HEK293 (cell line): ENCODE measurements at regions not wholly inside any gene's neighbourhood (a gene's known extent, or its start where the extent isn't known, plus 50 kb on each side); places are given as distances from the start of the nearest gene placed in this dataset.

ENCODE experiments used
- CTCF ChIA-PET: fragments of 350-600 bp; formaldehyde crosslinking; extraction: SDS; loops from one replicate; lab custom pipeline; 2021; ENCODE audit warnings: antibody characterized with exemption; lab: Yijun Ruan, JAX
- POLR2A ChIA-PET: fragments of 300-600 bp; formaldehyde crosslinking; extraction: SDS; loops from one replicate; lab custom pipeline; 2020; ENCODE audit warnings: antibody characterized with exemption, inconsistent platforms; lab: Yijun Ruan, JAX
- H3K27ac ChIP-seq: fragments of 200-500 bp; sonication (Bioruptor generic); 2 replicates; pipeline ENCODE4 v1.5.1; 2014; ENCODE audit warnings: low read depth, low read length, control low read depth, inconsistent platforms; ENCODE audit errors: extremely low read depth
- H3K36me3 ChIP-seq, 2 experiments: fragments of 200-500 bp in 1 of 2; sonication (Bioruptor generic) in 1 of 2; 1 replicate in 1 of 2; 2 replicates in 1 of 2; pipeline ENCODE4 v1.5.1; 2014 to 2017; ENCODE audit warnings: inconsistent platforms in 2 of 2, low read length in 2 of 2; ENCODE audit not compliant: control insufficient read depth in 2 of 2, insufficient read depth in 1 of 2
- H3K4me1 ChIP-seq: fragments of 200-500 bp; sonication (Bioruptor generic); 2 replicates; pipeline ENCODE4 v1.5.1; 2014; ENCODE audit warnings: mild to moderate bottlenecking, low read length, inconsistent platforms; ENCODE audit not compliant: control insufficient read depth, insufficient read depth
- H3K4me3 ChIP-seq: 2 replicates; pipeline ENCODE4 v1.5.1; 2011; ENCODE audit warnings: low read depth, mild to moderate bottlenecking, control low read depth, low read length, moderate library complexity
- H3K9me3 ChIP-seq: fragments of 200-500 bp; sonication (Bioruptor generic); 2 replicates; pipeline ENCODE4 v1.5.1; 2014; ENCODE audit warnings: low read depth, low read length, inconsistent platforms; ENCODE audit not compliant: control insufficient read depth, insufficient read depth
- EGR2 ChIP-seq: fragments of 450-650 bp; formaldehyde crosslinking; IDR thresholded peaks from 2 replicates; pipeline ENCODE4 v1.5.1; 2016; ENCODE audit warnings: low read depth, missing biosample characterization, missing genetic modification characterization
- GLIS1 ChIP-seq: fragments of 450-650 bp; formaldehyde crosslinking; IDR thresholded peaks from 2 replicates; pipeline ENCODE4 v1.5.1; 2016; ENCODE audit warnings: missing biosample characterization, missing genetic modification characterization
- GLIS2 ChIP-seq: fragments of 450-650 bp; formaldehyde crosslinking; IDR thresholded peaks from 2 replicates; pipeline ENCODE4 v1.5.1; 2016; ENCODE audit warnings: missing biosample characterization, missing genetic modification characterization
- IKZF3 ChIP-seq: fragments of 450-650 bp; IDR thresholded peaks from 2 replicates; pipeline ENCODE4 v1.5.0; 2018; ENCODE audit warnings: missing biosample characterization, mild to moderate bottlenecking, missing genetic modification characterization, moderate library complexity
- MEIS1 ChIP-seq: sonication (generic); formaldehyde crosslinking; IDR thresholded peaks from 2 replicates; pipeline ENCODE4 v1.8.1; 2022; ENCODE audit warnings: missing genetic modification reagents, mild to moderate bottlenecking, borderline replicate concordance
- REPIN1 ChIP-seq: fragments of 450-650 bp; formaldehyde crosslinking; IDR thresholded peaks from 2 replicates; pipeline ENCODE4 v1.5.1; 2017; ENCODE audit warnings: missing biosample characterization, missing genetic modification characterization, low read depth
- TRIM28 ChIP-seq: IDR thresholded peaks from 2 replicates; pipeline ENCODE4 v1.6.1; 2011; ENCODE audit warnings: low read length, control low read depth, borderline replicate concordance
- ZBTB20 ChIP-seq: fragments of 450-650 bp; formaldehyde crosslinking; IDR thresholded peaks from 2 replicates; pipeline ENCODE4 v1.5.1; 2016; ENCODE audit warnings: missing biosample characterization, missing genetic modification characterization
- ZBTB8A ChIP-seq: fragments of 450-650 bp; formaldehyde crosslinking; IDR thresholded peaks from 2 replicates; pipeline ENCODE4 v1.5.1; 2016; ENCODE audit warnings: missing biosample characterization, missing genetic modification characterization
- ZIC2 ChIP-seq: fragments of 450-650 bp; formaldehyde crosslinking; IDR thresholded peaks from 2 replicates; pipeline ENCODE4 v1.5.1; 2016; ENCODE audit warnings: missing biosample characterization, missing genetic modification characterization
- ZNF121 ChIP-seq: fragments of 450-650 bp; formaldehyde crosslinking; IDR thresholded peaks from 2 replicates; pipeline ENCODE4 v1.5.1; 2016; ENCODE audit warnings: missing biosample characterization, missing genetic modification characterization
- ZNF16 ChIP-seq: fragments of 450-650 bp; formaldehyde crosslinking; IDR thresholded peaks from 2 replicates; pipeline ENCODE4 v1.5.1; 2016; ENCODE audit warnings: low read depth, missing biosample characterization, missing genetic modification characterization
- ZNF311 ChIP-seq: fragments of 450-650 bp; formaldehyde crosslinking; IDR thresholded peaks from 2 replicates; pipeline ENCODE4 v1.5.1; 2017; ENCODE audit warnings: missing biosample characterization, missing genetic modification characterization, borderline replicate concordance
- ZNF341 ChIP-seq: fragments of 450-650 bp; formaldehyde crosslinking; IDR thresholded peaks from 2 replicates; pipeline ENCODE4; 2016; ENCODE audit warnings: low read depth, missing biosample characterization, missing genetic modification characterization
- ZNF350 ChIP-seq: fragments of 450-650 bp; formaldehyde crosslinking; IDR thresholded peaks from 2 replicates; pipeline ENCODE4 v1.5.0; 2017; ENCODE audit warnings: missing biosample characterization, mild to moderate bottlenecking, missing genetic modification characterization
- ZNF423 ChIP-seq: fragments of 450-650 bp; formaldehyde crosslinking; IDR thresholded peaks from 2 replicates; pipeline ENCODE4 v1.5.1; 2016; ENCODE audit warnings: missing biosample characterization, missing genetic modification characterization
- ZNF561 ChIP-seq: fragments of 450-650 bp; IDR thresholded peaks from 2 replicates; pipeline ENCODE4 v1.5.1; 2018; ENCODE audit warnings: missing biosample characterization, missing genetic modification characterization, borderline replicate concordance
- ZNF785 ChIP-seq: fragments of 450-650 bp; formaldehyde crosslinking; IDR thresholded peaks from 2 replicates; pipeline ENCODE4 v1.5.1; 2016; ENCODE audit warnings: missing biosample characterization, missing genetic modification characterization
- ZNF830 ChIP-seq: fragments of 450-650 bp; IDR thresholded peaks from 2 replicates; pipeline ENCODE4 v1.5.0; 2018; ENCODE audit warnings: missing biosample characterization, missing genetic modification characterization, low read depth, mild to moderate bottlenecking, moderate library complexity
- TF ChIP-seq, protein P1 (sequence below): fragments of 450-650 bp; formaldehyde crosslinking; IDR thresholded peaks from 2 replicates; pipeline ENCODE4 v1.5.1; 2016; ENCODE audit warnings: missing biosample characterization, missing genetic modification characterization
- TF ChIP-seq, protein P2 (sequence below): fragments of 450-650 bp; formaldehyde crosslinking; IDR thresholded peaks from 2 replicates; pipeline ENCODE4 v1.5.1; 2016; ENCODE audit warnings: missing biosample characterization, missing genetic modification characterization
- TF ChIP-seq, protein P3 (sequence below): fragments of 450-650 bp; formaldehyde crosslinking; IDR thresholded peaks from 2 replicates; pipeline ENCODE4 v1.5.1; 2016; ENCODE audit warnings: missing biosample characterization, missing genetic modification characterization

DNA sequence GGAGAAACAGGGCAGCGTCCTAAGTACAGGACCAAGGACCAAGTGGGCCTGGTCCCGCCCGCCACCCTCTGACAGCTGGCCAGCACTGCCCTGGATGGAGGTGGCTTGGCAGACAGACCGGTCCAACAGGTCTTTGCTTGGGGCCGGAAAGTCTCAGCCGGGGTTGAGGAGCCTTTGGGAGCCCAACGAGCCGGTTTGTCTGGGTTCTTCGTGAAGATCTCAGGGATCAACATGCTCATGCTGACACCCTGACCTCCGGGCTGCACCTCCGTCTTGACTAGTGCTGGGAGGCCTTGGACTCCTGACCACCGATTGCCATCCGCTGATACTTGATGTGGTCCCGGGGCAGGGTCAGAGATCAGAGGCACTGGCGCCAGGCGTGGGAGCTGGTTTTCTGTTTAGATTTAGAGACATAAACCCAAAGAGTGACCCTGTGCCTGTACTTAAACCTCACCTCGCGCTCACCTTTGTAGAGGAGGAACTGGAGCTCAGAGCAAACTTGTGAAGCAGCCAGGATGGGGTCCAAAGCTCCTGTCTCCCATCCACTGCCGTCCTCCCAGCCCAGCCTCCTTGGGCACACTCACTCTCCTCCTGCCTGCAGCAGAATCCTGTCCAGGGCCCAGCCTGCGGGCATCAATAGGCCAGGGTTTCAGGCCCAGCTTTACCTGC, 92.1 kb upstream of the GSE1 start (continued):
- TF ChIP-seq ZNF350 (tag by site-specific recombination) = no peak
- TF ChIP-seq, protein P1, sequence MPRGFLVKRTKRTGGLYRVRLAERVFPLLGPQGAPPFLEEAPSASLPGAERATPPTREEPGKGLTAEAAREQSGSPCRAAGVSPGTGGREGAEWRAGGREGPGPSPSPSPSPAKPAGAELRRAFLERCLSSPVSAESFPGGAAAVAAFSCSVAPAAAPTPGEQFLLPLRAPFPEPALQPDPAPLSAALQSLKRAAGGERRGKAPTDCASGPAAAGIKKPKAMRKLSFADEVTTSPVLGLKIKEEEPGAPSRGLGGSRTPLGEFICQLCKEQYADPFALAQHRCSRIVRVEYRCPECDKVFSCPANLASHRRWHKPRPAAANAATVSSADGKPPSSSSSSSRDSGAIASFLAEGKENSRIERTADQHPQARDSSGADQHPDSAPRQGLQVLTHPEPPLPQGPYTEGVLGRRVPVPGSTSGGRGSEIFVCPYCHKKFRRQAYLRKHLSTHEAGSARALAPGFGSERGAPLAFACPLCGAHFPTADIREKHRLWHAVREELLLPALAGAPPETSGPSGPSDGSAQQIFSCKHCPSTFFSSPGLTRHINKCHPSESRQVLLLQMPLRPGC (tag by site-specific recombination) = no peak

DNA sequence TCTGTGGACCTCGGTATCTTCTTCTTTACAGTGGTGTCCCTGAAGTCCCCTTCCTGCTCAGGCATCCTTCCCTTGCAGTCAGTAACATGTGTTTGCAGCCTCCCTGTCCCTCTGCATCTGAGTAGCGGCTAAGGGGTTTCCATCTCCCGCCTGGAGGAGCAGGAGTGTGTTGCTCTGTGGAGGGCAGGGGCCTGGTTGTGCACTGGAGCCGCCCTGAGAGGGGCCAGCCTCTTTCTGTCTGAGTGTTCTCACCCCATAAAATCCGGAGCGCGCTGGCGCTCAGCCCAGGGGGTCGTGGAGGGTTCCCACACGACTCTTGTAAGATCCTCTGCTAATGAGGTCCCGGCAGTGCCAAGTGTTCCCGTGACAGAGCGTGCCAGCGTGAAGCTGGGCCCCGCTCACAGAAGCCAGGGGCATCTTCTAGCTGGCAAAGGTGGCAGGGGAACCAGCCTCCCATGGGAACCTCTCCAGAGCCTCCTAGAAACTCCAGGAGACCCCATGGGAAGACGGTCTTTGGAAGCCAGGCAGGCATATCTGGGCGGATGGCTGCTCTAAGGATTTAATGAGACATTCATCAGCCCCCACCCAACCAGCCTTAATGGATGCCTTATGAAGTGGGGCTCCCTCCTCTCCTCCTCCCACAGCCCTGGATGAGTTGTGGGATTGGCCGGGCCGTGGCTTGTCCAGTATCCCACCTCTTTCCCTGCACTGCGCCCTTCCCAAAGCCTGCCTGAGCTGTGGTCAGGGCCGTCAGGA, 91.4 kb upstream of the GSE1 start:
- no peak overlapping the region for H3K4me3 ChIP-seq
- POLR2A ChIA-PET = interaction anchor here (1.0 kb wide), 1 partner anchor 32 kb away, joined by 3 read pairs; no protein-coding TSS in a partner anchor
- H3K4me1 ChIP-seq = peaks cover 24% of the 10 kb centered on the region
- CTCF ChIA-PET = no interaction called here
- 0 out of 2 replicates have a peak overlapping the region, but pooled peaks have one; percentile 3 for H3K27ac ChIP-seq
- no peak for TF ChIP-seq REPIN1 (tag by site-specific recombination)
- TF ChIP-seq ZNF561 (tag by site-specific recombination) = peak; percentile 79; the same call in 1 of the 2 replicates
- peak; percentile 49; the same call in 1 of the 2 replicates for TF ChIP-seq ZBTB8A (tag by site-specific recombination)
- TF ChIP-seq ZNF16 (tag by site-specific recombination) = no peak
- no peak for TF ChIP-seq TRIM28
- TF ChIP-seq IKZF3 (tag by site-specific recombination) = 0 out of 2 replicates have a peak, but pooled peaks have one; percentile 36
- TF ChIP-seq MEIS1 (CRISPR knock-in tag) = no peak
- TF ChIP-seq, protein P2, sequence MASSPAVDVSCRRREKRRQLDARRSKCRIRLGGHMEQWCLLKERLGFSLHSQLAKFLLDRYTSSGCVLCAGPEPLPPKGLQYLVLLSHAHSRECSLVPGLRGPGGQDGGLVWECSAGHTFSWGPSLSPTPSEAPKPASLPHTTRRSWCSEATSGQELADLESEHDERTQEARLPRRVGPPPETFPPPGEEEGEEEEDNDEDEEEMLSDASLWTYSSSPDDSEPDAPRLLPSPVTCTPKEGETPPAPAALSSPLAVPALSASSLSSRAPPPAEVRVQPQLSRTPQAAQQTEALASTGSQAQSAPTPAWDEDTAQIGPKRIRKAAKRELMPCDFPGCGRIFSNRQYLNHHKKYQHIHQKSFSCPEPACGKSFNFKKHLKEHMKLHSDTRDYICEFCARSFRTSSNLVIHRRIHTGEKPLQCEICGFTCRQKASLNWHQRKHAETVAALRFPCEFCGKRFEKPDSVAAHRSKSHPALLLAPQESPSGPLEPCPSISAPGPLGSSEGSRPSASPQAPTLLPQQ (tag by site-specific recombination) = peak; percentile 36; the same call in 1 of the 2 replicates
- peak; percentile 77 for TF ChIP-seq GLIS1
- TF ChIP-seq EGR2 (tag by site-specific recombination) = no peak
- no peak for TF ChIP-seq ZNF785 (tag by site-specific recombination)
- TF ChIP-seq ZNF423 (tag by site-specific recombination) = peak; percentile 63; the same call in 1 of the 2 replicates
- peak; percentile 20; the same call in 1 of the 2 replicates for TF ChIP-seq GLIS2 (tag by site-specific recombination)
- no peak for TF ChIP-seq ZNF830 (tag by site-specific recombination)
- TF ChIP-seq, protein P1 (tag by site-specific recombination) = no peak
- no peak for TF ChIP-seq ZNF121 (tag by site-specific recombination)
- peak; percentile 65 for TF ChIP-seq ZIC2 (tag by site-specific recombination)
- TF ChIP-seq ZNF311 = no peak
- TF ChIP-seq ZBTB20 (tag by site-specific recombination) = peak; percentile 42; the same call in 1 of the 2 replicates
- TF ChIP-seq, protein P3, sequence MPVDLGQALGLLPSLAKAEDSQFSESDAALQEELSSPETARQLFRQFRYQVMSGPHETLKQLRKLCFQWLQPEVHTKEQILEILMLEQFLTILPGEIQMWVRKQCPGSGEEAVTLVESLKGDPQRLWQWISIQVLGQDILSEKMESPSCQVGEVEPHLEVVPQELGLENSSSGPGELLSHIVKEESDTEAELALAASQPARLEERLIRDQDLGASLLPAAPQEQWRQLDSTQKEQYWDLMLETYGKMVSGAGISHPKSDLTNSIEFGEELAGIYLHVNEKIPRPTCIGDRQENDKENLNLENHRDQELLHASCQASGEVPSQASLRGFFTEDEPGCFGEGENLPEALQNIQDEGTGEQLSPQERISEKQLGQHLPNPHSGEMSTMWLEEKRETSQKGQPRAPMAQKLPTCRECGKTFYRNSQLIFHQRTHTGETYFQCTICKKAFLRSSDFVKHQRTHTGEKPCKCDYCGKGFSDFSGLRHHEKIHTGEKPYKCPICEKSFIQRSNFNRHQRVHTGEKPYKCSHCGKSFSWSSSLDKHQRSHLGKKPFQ (tag by site-specific recombination) = peak; percentile 75
- TF ChIP-seq ZNF341 (tag by site-specific recombination) = 0 out of 2 replicates have a peak, but pooled peaks have one; percentile 0
- no peaks in the 10 kb centered on the region for H3K9me3 ChIP-seq
- peaks cover 0 to 4% of the 10 kb centered on the region in 2 experiments; a peak in 1 of 3 replicates for H3K36me3 ChIP-seq
